Fibroblast of lung (primary cell): ENCODE measurements at regions not wholly inside any gene's neighbourhood (a gene's known extent, or its start where the extent isn't known, plus 50 kb on each side); places are given as distances from the start of the nearest gene placed in this dataset.

Experiments
- EZH2 ChIP-seq: IDR thresholded peaks from 2 replicates; pipeline ENCODE4 v1.5.1; 2012; ENCODE audit warnings: low read length, control low read depth, mild to moderate bottlenecking; ENCODE audit errors: missing control alignments
- TF ChIP-seq, protein P1 (sequence below), 2 donors: IDR thresholded peaks in 1 of 2; conservative IDR thresholded peaks in 1 of 2; 1 replicate in 1 of 2; 2 replicates in 1 of 2; pipeline ENCODE4 v1.5.1; 2011 to 2012; ENCODE audit warnings: low read length in 2 of 2, control low read depth in 1 of 2, inconsistent platforms in 1 of 2, low read depth in 1 of 2, mild to moderate bottlenecking in 1 of 2

DNA sequence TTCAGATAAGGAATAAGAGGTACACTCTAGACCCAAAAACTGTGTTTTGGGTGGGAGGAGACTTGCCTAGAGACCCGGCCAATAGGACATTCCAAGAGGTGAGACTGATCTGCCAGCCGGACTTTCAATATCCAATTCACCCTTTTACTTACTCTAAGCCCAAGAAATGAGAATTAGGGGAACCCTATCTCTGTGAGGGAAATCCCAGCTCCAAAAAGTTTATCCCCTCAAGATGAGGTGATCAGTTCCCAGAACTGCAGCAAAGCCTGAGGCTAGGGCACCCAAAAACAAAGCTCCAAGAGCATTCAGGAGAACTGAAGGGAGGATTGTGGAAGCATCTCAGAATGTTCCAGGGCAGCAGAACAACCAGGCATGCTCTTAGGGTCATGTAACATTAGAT, 251.7 kb downstream of the PTTG2 start:
- TF ChIP-seq, protein P1, sequence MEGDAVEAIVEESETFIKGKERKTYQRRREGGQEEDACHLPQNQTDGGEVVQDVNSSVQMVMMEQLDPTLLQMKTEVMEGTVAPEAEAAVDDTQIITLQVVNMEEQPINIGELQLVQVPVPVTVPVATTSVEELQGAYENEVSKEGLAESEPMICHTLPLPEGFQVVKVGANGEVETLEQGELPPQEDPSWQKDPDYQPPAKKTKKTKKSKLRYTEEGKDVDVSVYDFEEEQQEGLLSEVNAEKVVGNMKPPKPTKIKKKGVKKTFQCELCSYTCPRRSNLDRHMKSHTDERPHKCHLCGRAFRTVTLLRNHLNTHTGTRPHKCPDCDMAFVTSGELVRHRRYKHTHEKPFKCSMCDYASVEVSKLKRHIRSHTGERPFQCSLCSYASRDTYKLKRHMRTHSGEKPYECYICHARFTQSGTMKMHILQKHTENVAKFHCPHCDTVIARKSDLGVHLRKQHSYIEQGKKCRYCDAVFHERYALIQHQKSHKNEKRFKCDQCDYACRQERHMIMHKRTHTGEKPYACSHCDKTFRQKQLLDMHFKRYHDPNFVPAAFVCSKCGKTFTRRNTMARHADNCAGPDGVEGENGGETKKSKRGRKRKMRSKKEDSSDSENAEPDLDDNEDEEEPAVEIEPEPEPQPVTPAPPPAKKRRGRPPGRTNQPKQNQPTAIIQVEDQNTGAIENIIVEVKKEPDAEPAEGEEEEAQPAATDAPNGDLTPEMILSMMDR (conservative IDR thresholded peaks at IDR 0.05 in 1 of 2, IDR thresholded peaks at IDR 0.05 in 1 of 2; ENCODE audit: low read depth in 1 of 2, low read length in 2 of 2): no peak
- no peak for TF ChIP-seq EZH2
